ENCODE measurements at regions not wholly inside any gene's neighbourhood (a gene's known extent, or its start where the extent isn't known, plus 50 kb on each side); places are given as distances from the start of the nearest gene placed in this dataset.
"Not testable (repeated sequence)": the region's sequence is repeated elsewhere in the genome, so short reads cannot be mapped to it uniquely, and the experiment has no call there.

DNA sequence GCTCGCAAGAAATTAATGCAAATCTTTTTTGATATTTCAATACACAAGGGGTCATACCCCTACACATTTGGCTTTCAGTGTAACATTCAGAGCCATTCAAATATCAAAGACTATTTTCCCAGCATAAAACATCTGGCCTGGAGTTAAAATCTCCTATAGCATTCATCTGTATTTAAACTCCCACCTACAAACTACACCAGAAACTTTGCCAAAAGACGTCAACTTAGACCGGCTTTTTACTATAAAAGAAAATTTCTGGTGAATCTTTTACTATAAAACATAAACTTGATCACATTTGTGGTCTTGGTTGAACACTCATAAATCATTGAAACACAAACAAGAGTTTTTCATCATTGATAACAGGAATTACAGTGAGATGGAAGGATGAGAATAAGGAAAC, 473.3 kb upstream of the DCN start:
- H3K9me3 Mint-ChIP-seq = no peaks in the 10 kb centered on the region
- no peaks in the 10 kb centered on the region for H3K27me3 Mint-ChIP-seq (ENCODE audit: low read depth)
- no peak overlapping the region for H3K4me3 Mint-ChIP-seq
- H3K4me1 Mint-ChIP-seq (ENCODE audit: low read depth) = peaks cover 7% of the 10 kb centered on the region
- H3K27ac Mint-ChIP-seq = no peak overlapping the region
- H3K36me3 Mint-ChIP-seq (ENCODE audit: low read depth) = no peaks in the 10 kb centered on the region
- DNase-seq (ENCODE audit: low spot score) = no peak

DNA sequence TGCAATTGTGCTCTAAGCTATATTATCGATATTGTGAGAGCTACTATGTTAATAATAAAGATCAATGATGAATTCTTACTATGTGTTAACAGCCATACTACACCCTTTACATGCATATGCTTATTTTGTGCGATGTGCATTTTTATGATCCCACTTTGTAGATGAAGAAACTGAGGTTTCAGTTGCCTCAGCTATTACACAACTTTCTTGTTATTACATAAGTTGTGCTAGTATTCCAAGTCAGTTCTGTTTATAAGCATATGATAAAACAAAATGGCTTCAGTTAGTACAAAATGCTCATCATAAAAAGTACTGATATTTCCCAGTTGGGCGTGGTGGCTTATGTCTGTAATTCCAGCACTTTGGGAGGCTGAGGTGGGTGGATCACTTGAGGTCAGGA, 471.5 kb upstream of the DCN start:
- no peak overlapping the region for H3K27ac Mint-ChIP-seq
- H3K9me3 Mint-ChIP-seq = no peaks in the 10 kb centered on the region
- no peaks in the 10 kb centered on the region for H3K36me3 Mint-ChIP-seq (ENCODE audit: low read depth)
- H3K4me3 Mint-ChIP-seq = no peak overlapping the region
- H3K27me3 Mint-ChIP-seq (ENCODE audit: low read depth) = no peaks in the 10 kb centered on the region
- H3K4me1 Mint-ChIP-seq (ENCODE audit: low read depth) = peaks cover 7% of the 10 kb centered on the region
- DNase-seq (ENCODE audit: low spot score) = no peak

DNA sequence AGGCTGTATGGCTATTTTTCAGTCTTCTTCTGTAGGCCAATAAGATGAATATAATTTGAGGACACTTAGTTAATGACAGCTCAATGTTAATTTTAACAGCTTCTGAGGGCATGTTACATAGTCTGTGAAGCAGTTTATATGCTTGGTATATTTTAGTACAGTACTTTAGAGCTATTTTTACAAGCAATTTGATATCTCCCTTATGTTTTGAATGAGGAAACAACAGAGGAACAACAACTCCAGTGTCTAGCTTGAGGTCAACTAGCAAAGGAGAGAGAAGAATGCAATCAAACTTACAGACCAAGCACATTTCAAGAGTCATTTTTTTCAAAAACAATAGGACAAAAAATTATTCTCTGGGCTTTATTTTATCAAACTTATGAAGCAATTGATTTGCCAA, 469.1 kb upstream of the DCN start:
- Mint-ChIP-seq H3K36me3 (ENCODE audit: low read depth) (no peaks in the 10 kb centered on the region), H3K27me3 (ENCODE audit: low read depth) (no peaks in the 10 kb centered on the region), H3K4me1 (ENCODE audit: low read depth) (no peaks in the 10 kb centered on the region), H3K9me3 (no peaks in the 10 kb centered on the region), H3K4me3 (no peak overlapping the region), H3K27ac (no peak overlapping the region)
- no peak for DNase-seq (ENCODE audit: low spot score)

DNA sequence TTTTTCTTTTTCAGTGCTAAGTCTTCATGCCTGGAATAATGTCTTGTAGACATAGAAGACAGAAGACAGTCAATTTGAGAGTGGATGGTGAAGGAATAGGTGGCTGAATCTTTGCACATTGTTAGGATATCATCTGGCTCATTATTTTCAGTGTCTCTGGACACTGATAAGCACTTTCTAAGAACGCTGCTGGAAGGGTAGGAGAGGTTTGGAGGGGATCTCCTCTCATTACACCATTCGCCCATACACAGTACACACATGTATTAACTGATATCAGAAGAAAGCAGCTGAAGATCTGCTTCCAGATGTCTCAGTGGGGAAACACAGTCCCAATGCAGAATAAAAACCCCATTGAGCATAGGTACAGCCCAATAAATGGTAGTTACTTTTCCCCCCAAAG, 461.1 kb upstream of the DCN start:
- DNase-seq (ENCODE audit: low spot score) = no peak
- H3K9me3 Mint-ChIP-seq = no peaks in the 10 kb centered on the region
- H3K27ac Mint-ChIP-seq = no peak overlapping the region
- H3K4me1 Mint-ChIP-seq (ENCODE audit: low read depth) = no peaks in the 10 kb centered on the region
- H3K36me3 Mint-ChIP-seq (ENCODE audit: low read depth) = no peaks in the 10 kb centered on the region
- no peaks in the 10 kb centered on the region for H3K27me3 Mint-ChIP-seq (ENCODE audit: low read depth)
- no peak overlapping the region for H3K4me3 Mint-ChIP-seq

GRCh38 chr12:91640021-91640420, 457.4 kb upstream of the DCN start:
- Mint-ChIP-seq H3K9me3 (peaks cover under 1% of the 10 kb centered on the region), H3K4me3 (no peak overlapping the region), H3K4me1 (ENCODE audit: low read depth) (peaks cover 3% of the 10 kb centered on the region), H3K36me3 (ENCODE audit: low read depth) (no peaks in the 10 kb centered on the region), H3K27ac (no peak overlapping the region), H3K27me3 (ENCODE audit: low read depth) (no peaks in the 10 kb centered on the region)
- DNase-seq (ENCODE audit: low spot score) = no peak

GRCh38 chr12:91639327-91639726, 456.7 kb upstream of the DCN start:
- Mint-ChIP-seq H3K4me1 (ENCODE audit: low read depth) (peaks cover 3% of the 10 kb centered on the region), H3K9me3 (peaks cover 6% of the 10 kb centered on the region), H3K27ac (no peak overlapping the region), H3K27me3 (ENCODE audit: low read depth) (no peaks in the 10 kb centered on the region), H3K4me3 (no peak overlapping the region), H3K36me3 (ENCODE audit: low read depth) (no peaks in the 10 kb centered on the region)
- no peak for DNase-seq (ENCODE audit: low spot score)

- H3K4me3 Mint-ChIP-seq = no peak overlapping the region
- peaks cover 6% of the 10 kb centered on the region for H3K9me3 Mint-ChIP-seq
- H3K36me3 Mint-ChIP-seq (ENCODE audit: low read depth) = no peaks in the 10 kb centered on the region
- H3K4me1 Mint-ChIP-seq (ENCODE audit: low read depth) = peaks cover 3% of the 10 kb centered on the region
- no peak overlapping the region for H3K27ac Mint-ChIP-seq
- no peak for DNase-seq (ENCODE audit: low spot score)
- no peaks in the 10 kb centered on the region for H3K27me3 Mint-ChIP-seq (ENCODE audit: low read depth)
Observed at GRCh38 chr12:91637789-91638624, 455.4 kb upstream of the DCN start.

GRCh38 chr12:91636721-91637120, 454.1 kb upstream of the DCN start:
- no peaks in the 10 kb centered on the region for H3K36me3 Mint-ChIP-seq (ENCODE audit: low read depth)
- peaks cover 3% of the 10 kb centered on the region for H3K4me1 Mint-ChIP-seq (ENCODE audit: low read depth)
- no peak overlapping the region for H3K4me3 Mint-ChIP-seq
- no peak overlapping the region for H3K27ac Mint-ChIP-seq
- DNase-seq (ENCODE audit: low spot score) = no peak
- peaks cover 6% of the 10 kb centered on the region for H3K9me3 Mint-ChIP-seq
- no peaks in the 10 kb centered on the region for H3K27me3 Mint-ChIP-seq (ENCODE audit: low read depth)

DNA sequence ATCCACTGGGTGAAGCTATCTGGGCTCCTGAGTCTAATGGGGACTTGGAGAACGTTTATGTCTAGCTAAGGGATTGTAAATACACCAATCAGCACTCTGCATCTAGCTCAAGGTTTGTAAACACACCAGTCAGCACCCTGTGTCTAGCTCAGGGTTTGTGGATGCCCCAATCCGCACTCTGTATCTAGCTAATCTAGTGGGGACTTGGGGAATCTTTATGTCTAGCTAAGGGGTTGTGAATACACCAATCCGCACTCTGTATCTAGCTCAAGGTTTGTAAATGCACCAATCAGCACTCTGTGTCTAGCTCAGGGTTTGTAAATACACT, 451.7 kb upstream of the DCN start:
- H3K4me3 Mint-ChIP-seq; DNase-seq (ENCODE audit: low spot score); H3K27me3 Mint-ChIP-seq (ENCODE audit: low read depth); H3K4me1 Mint-ChIP-seq (ENCODE audit: low read depth); H3K9me3 Mint-ChIP-seq; H3K36me3 Mint-ChIP-seq (ENCODE audit: low read depth); H3K27ac Mint-ChIP-seq: not testable (repeated sequence)

- H3K27me3 Mint-ChIP-seq (ENCODE audit: low read depth) = no peaks in the 10 kb centered on the region
- no peak overlapping the region for H3K4me3 Mint-ChIP-seq
- no peak overlapping the region for H3K27ac Mint-ChIP-seq
- H3K4me1 Mint-ChIP-seq (ENCODE audit: low read depth) = peaks cover 3% of the 10 kb centered on the region
- H3K36me3 Mint-ChIP-seq (ENCODE audit: low read depth) = no peaks in the 10 kb centered on the region
- no peak for DNase-seq (ENCODE audit: low spot score)
- H3K9me3 Mint-ChIP-seq = peaks cover 6% of the 10 kb centered on the region
Observed at GRCh38 chr12:91633734-91634357, 451.2 kb upstream of the DCN start.

- H3K4me3 Mint-ChIP-seq = no peak overlapping the region
- H3K9me3 Mint-ChIP-seq = peaks cover 6% of the 10 kb centered on the region
- no peaks in the 10 kb centered on the region for H3K36me3 Mint-ChIP-seq (ENCODE audit: low read depth)
- no peak for DNase-seq (ENCODE audit: low spot score)
- H3K4me1 Mint-ChIP-seq (ENCODE audit: low read depth) = peaks cover 3% of the 10 kb centered on the region
- H3K27me3 Mint-ChIP-seq (ENCODE audit: low read depth) = no peaks in the 10 kb centered on the region
- no peak overlapping the region for H3K27ac Mint-ChIP-seq
Observed at GRCh38 chr12:91633206-91633605, 450.6 kb upstream of the DCN start.

- H3K9me3 Mint-ChIP-seq = peaks cover 6% of the 10 kb centered on the region
- no peaks in the 10 kb centered on the region for H3K4me1 Mint-ChIP-seq (ENCODE audit: low read depth)
- no peak overlapping the region for H3K27ac Mint-ChIP-seq
- no peak for DNase-seq (ENCODE audit: low spot score)
- no peaks in the 10 kb centered on the region for H3K36me3 Mint-ChIP-seq (ENCODE audit: low read depth)
- no peak overlapping the region for H3K4me3 Mint-ChIP-seq
- no peaks in the 10 kb centered on the region for H3K27me3 Mint-ChIP-seq (ENCODE audit: low read depth)
Observed at GRCh38 chr12:91632042-91632786, 449.6 kb upstream of the DCN start.

DNA sequence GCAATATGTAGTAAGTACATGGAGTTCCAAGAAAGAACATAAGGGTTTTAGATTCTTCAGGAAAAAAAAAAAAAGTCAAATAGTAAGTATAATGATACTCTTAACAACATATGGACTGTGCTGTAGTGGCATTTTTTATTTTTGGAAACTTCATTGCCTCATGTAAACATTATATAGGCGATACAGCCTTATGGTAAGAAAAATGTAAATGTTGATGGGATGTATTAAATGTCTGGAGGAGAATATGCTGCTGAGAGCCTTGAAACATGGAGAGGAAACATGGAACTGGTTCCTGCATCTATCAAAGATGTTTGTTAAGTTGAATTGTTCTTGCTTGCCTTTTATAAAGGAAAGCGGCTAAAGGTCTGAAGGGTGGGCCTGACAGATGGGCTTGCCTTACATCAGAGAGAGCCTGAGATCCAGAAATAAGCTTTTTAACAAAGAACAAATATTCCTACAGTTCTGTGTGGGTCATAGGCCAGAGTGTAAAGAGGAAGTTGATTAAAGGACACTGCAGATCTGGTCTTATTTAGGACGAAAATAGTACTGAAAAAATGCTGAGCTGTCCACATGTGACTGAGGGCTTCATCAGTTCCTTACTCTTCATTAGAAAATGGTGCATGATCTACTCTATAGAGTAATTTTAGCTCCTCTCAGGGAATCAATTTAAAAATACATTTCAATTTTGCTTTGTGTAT, 448.1 kb upstream of the DCN start:
- H3K4me1 Mint-ChIP-seq (ENCODE audit: low read depth) = no peaks in the 10 kb centered on the region
- H3K36me3 Mint-ChIP-seq (ENCODE audit: low read depth) = no peaks in the 10 kb centered on the region
- H3K9me3 Mint-ChIP-seq = peaks cover 10% of the 10 kb centered on the region

GRCh38 chr12:91630083-91630482, 447.5 kb upstream of the DCN start:
- H3K9me3 Mint-ChIP-seq = peaks cover 12% of the 10 kb centered on the region
- H3K4me1 Mint-ChIP-seq (ENCODE audit: low read depth) = no peaks in the 10 kb centered on the region
- no peak overlapping the region for H3K27ac Mint-ChIP-seq
- H3K36me3 Mint-ChIP-seq (ENCODE audit: low read depth) = no peaks in the 10 kb centered on the region
- no peak for DNase-seq (ENCODE audit: low spot score)
- no peak overlapping the region for H3K4me3 Mint-ChIP-seq
- H3K27me3 Mint-ChIP-seq (ENCODE audit: low read depth) = no peaks in the 10 kb centered on the region

More for the DNA sequence above, 448.1 kb upstream of the DCN start:
- Mint-ChIP-seq H3K27me3 (ENCODE audit: low read depth) (no peaks in the 10 kb centered on the region), H3K27ac (no peak overlapping the region), H3K4me3 (no peak overlapping the region)
- no peak for DNase-seq (ENCODE audit: low spot score)

Measured in T-helper 2 cell treated with Interferon-gamma antibody and Interleukin-4, amounts not matched to agents 5 μg/mL and 100 μg/mL, for 36 hours (primary cell).